ENCODE measurements at regions not wholly inside any gene's neighbourhood (a gene's known extent, or its start where the extent isn't known, plus 50 kb on each side); places are given as distances from the start of the nearest gene placed in this dataset.

DNA sequence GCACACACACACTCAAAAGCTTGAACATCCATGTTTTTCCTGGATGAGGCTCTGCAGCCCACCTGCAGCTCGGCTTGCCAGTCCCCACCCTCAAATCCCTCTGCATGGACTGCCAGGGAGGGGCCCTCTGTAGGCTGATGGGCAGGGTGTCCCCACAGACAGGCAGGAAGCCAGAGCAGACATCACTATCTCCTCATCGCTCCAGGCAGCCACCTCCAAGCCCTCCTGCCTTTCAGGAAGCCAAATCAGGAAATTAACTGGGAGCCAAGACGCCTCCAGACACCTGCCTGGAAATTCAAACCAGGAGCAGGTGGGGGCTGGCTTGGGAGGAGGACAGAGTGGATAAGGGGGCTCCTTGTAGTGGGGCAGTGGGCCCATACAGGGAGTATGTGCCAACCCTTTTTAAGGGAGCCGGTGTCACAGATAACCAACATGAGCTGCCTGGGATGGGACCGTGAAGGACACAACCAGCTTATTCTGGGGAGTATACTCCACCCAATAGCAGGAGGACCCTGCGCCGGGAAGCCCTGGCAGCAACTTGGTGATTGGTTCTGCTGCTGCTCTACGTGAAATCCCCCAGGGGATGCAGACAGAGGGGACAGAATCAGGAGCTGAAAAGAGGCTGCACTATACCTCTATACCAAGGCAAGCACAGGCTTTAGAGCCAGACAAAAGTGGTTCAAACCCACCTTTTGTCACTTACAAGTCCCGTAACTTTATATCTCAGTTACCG lies 139.1 kb downstream of the CCT6B start:
- TF ChIP-seq ZNF318 (CRISPR knock-in tag; IDR thresholded peaks at IDR 0.05) (no peak), CREB3 (CRISPR knock-in tag; IDR thresholded peaks at IDR 0.05) (no peak), JDP2 (CRISPR knock-in tag; IDR thresholded peaks at IDR 0.05; ENCODE audit: borderline replicate concordance) (no peak)
